AML-193 (cell line): ENCODE measurements at regions not wholly inside any gene's neighbourhood (a gene's known extent, or its start where the extent isn't known, plus 50 kb on each side); places are given as distances from the start of the nearest gene placed in this dataset.

Experiments
- DNase-seq, 2 experiments: peaks; one replicate each; lab custom pipeline; 2025; lab: John Stamatoyannopoulos, UW

DNA sequence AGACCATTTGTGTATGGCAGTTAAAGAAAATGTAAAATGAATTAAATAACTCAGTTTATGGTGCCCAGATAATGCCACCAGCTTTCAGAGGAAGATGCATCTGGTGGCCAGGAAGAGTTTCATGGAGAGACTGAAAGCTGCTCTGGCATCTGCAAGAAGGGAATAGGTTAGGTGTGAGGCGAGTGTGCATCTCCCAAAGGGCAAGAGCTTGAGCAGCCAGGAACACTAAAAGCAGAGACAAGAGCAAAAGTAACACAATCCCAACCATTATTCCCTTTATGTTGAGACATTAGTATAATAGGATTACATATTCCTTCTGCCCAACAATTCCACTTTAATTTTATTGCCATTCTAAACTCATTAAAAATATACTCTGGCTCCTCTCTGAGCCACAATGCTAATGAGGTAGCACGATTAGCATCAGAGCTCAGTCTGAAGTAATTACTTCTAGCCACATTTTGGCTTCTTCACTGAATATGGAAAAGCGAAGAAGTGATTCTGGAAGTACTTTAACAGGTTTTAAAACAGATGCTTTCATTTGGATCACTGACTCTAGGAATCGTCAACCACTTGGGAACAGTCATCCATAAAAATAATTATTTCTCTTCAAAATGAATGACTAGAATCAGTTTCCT, 309.4 kb upstream of the TMTC1 start:
- DNase-seq: no peak

GRCh38 chr12:30090258-30090657, 306.5 kb upstream of the TMTC1 start:
- no peak for DNase-seq

GRCh38 chr12:30088259-30088995, 304.7 kb upstream of the TMTC1 start:
- DNase-seq: no peak

DNA sequence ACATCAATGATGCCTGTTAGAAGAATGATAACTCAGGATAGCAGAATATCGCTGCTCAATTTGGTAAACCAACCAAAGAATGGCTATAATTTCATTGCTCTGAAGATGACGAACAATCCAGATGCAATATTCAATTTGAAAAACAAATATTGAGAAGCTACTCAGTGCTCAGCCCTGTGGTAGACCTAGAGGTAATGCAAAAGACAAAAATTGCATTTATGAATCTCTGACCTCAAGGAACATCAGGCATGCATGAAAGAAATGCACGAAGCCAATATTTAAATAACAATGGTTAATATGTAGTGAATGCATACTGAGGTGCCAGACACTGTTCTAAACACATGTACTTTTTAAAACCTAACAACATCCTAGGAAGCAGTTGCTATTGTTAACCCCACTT, 298.6 kb upstream of the TMTC1 start:
- no peak for DNase-seq

- no peak for DNase-seq
Observed at GRCh38 chr12:30074916-30075315, 291.2 kb upstream of the TMTC1 start.

- no peak for DNase-seq
Observed at GRCh38 chr12:30072824-30073223, 289.1 kb upstream of the TMTC1 start.

- DNase-seq: no peak
Observed at GRCh38 chr12:30067146-30067545, 283.4 kb upstream of the TMTC1 start.

GRCh38 chr12:30064906-30065305, 281.2 kb upstream of the TMTC1 start:
- no peak for DNase-seq

DNA sequence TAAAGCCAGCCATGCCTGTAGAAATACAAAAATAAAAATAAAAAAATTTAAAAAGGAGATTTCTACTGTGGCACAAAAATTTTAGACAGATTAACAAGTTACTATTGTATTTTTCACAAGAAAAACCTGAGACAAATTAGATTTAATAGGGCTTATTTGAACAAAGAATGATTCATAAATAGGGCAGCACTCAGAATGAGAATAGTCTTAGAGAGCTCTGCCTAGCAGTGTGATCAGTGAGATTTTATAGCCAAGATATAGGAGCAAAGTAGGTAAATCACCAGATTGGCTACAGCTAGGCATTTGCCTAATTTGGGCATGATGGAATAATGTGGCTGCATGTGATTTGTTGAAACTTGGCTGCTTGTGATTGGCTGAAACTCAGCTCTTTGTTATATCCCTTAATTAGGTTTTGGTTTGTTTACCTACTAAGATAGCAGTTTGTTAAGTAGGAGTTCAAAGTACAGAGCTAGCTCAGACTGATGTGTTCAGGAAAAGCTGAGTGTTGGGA, 279.7 kb upstream of the TMTC1 start:
- DNase-seq: no peak

DNA sequence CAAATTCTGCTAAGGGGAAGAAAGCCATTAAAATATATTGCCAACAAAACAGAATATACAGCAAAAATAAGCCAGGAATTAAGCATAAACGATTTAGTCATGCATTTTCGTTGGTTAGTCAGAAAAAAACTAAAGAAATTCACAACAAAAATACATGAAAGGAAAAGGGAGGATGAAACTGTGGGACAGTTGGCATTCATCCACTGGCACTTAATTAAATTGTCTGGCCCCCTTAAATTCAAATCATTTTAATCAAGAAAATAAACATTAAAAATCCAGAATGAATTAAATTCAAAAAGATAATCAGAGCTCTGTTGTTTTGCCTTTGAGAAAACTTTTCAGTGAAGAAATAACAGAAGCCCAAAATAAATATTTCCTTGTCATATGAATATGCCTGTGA, 264.6 kb upstream of the TMTC1 start:
- no peak for DNase-seq

DNA sequence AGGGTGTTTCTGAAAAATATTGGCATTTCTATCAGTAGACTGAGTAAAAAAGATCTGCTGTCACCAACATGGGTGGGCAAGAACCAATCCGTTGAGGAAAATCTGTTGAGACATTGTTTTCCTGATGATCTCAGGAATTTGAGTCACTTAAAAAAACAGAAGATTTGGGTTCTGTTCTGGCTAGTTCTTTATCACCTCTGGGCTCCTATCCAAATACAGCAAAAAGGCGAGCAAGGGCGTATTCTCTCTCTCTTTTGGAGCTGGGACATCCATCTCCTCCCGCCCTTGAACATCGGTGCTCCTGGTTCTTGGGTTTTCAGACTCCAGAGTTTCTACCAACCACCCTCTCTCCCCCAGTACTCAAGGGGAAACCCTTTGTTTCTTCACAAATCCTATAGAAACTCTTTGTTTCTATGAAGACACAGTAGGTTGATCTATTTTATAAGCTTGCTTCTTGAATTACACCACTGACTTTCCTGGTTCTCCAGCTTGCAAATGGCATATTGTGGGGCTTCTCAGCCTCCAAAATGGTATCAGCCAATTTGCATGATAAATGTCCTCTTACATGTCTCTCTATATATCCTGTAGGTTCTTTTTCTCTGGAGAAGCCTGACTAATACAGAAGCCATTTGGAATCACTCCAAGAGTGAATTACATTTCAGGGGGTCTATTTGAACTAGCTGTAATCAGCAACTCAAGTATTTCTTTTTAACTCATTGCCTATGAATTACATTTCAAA, 263.9 kb upstream of the TMTC1 start:
- DNase-seq: no peak

DNA sequence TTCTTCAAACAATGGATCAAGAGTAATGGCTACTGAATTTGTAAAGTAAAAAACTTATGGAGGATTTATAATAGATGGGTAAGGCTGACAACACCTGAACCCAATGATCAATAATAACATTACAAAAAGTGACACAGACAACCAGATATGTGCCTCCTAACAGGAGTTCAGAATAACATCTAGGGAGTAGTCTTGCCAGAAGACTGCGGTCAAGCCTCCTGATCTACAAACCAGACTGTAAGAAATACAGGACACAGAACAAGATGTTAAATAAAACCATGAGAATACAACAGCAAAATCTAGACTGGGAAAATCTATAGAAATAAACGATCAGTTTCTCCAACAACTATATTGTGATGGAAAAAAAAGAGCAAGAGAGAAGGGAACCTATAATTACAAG, 262.6 kb upstream of the TMTC1 start:
- no peak for DNase-seq

- DNase-seq: no peak
Observed at GRCh38 chr12:30045171-30045570, 261.4 kb upstream of the TMTC1 start.

GRCh38 chr12:30044206-30044605, 260.5 kb upstream of the TMTC1 start:
- DNase-seq: no peak

DNA sequence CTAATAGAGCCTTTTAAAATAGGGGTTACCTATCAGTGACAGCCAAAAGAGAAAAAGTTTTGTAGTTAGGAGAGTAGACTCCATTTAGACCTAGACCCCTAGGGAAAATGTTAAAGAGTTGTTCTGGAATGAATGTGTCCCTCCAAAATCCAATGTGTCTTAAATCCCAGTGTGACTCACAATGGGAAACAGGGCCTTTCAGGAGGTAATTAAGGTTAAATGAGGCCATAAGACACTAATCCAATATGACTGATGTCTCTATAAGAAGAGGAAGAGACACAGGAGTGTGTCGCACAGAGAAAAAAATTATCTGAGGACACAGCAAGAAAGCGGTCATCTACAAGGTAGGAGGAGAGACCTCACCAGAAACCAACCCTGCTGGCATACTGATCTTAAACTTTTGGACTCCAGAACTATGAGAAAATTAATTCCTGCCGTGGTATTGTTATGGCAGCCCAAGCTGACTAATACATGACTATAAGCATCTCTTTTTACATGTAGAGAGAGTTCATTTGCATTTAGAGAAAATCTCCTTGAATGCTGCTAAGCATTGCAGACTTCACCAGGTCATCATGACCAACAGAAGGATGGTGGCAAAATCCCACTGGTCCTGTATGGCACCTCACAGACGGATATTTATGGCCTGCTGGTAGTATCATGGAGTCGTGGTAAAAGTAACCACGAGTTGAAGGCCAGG, 259.6 kb upstream of the TMTC1 start:
- no peak for DNase-seq

GRCh38 chr12:30041096-30041495, 257.4 kb upstream of the TMTC1 start:
- no peak for DNase-seq

DNA sequence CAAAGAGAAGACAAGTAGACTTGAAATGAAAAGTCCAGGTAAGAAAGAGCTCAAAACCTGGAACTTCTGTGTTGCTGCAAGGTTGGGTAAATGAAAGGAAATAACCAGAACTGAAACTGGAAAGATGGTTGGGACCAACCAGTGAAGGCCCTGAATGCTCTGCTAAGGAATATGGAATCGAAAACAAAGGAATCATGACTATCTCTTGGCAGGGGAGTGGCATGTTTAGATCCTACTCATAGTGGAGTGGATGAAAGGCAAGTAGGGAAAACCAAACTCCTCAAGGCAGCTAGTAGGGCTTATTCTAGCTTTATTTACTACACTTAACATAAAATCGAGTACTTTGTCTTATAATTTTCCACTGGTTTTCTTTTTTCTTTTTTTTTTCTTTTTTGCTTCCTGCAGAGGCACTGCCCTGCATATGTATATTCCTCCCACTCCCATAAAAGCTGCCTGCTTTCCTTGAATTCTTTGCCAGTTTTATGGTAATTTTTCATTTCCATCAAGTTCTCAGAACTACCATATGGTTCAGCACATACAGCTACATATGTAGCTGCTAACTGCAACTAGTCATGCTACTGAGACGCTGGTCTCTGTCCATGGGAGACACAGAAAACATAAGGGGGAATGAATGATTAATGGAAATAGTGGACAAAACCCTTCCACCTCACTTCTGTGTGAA, 247.1 kb upstream of the TMTC1 start:
- DNase-seq: no peak

- DNase-seq: no peak
Observed at GRCh38 chr12:30026621-30027234, 243.0 kb upstream of the TMTC1 start.

DNA sequence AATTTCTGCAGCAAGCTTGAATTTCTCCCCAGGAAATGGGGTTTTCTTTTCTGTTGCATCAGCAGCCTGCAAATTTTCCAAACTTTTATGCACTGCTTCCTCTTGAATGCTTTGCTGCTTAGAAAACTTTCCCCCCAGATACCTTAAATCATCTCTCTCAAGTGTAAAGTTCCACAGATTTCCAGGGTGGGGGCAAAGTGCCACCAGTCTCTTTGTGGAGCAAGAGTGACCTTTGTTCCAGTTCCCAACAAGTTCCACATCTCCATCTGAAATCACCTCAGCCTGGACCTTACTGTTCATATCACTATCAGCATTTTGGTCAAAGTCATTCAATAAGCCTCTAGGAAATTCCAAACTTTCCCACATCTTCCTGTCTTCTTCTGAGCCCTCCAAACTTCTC, 241.6 kb upstream of the TMTC1 start:
- DNase-seq: no peak

DNA sequence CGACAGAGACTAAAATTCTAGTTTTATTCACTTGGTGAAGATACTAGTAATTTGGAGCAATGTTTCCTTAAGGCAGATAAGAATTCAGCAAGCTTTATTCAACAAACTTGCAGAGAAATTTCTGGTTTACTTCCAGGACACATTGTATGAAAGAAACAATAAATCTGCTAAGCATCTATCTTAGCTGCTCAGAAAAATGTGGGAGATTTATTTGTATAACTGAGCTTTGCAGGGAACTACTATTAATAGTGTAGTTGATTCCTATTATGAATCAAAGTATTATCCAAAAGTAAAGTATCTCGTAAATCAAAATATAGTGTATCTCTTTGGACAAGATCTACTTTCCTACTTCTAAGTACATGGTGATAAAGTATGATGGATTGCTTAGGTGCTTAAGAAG, 239.4 kb upstream of the TMTC1 start:
- DNase-seq: no peak

GRCh38 chr12:30021051-30021833, 237.5 kb upstream of the TMTC1 start:
- DNase-seq: no peak
